Prostate gland (tissue), 2 donors: ENCODE measurements at regions not wholly inside any gene's neighbourhood (a gene's known extent, or its start where the extent isn't known, plus 50 kb on each side); places are given as distances from the start of the nearest gene placed in this dataset.

Source experiments
- POLR2A ChIP-seq: fragments of 450-650 bp; IDR thresholded peaks from one replicate; pipeline ENCODE4 v1.6.1; 2016; ENCODE audit warnings: antibody characterized with exemption, mild to moderate bottlenecking
- TF ChIP-seq, protein P1 (sequence below), 4 experiments: fragments of 200-600 bp in 2 of 4; fragments of 450-650 bp in 2 of 4; sonication (generic) in 2 of 4; IDR thresholded peaks; 1 replicate in 3 of 4; 2 replicates in 1 of 4; pipeline ENCODE4 v1.5.1; 2016 to 2019; ENCODE audit warnings: antibody characterized with exemption in 4 of 4, mild to moderate bottlenecking in 2 of 4, moderate library complexity in 2 of 4

DNA sequence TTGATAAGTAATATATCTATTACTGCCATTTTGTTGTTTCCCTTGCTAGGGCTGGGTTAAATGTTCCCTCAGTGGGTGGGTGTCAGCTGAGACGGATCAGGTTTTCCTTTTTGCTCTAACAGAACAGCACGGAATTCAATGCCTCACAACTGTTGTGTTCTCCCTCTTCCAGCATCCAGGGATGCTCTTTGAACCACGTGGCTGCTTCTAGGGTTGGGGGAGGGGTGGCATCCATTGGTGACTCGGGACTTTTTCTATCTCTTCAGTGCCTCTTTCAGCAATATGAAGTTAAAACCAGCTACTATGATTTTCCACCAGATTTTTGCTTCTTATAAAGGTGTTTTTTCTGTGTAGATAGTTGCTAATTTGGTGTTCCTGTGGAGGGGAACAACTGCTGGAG is 884.9 kb upstream of the FOXG1 start:
- TF ChIP-seq, protein P1, sequence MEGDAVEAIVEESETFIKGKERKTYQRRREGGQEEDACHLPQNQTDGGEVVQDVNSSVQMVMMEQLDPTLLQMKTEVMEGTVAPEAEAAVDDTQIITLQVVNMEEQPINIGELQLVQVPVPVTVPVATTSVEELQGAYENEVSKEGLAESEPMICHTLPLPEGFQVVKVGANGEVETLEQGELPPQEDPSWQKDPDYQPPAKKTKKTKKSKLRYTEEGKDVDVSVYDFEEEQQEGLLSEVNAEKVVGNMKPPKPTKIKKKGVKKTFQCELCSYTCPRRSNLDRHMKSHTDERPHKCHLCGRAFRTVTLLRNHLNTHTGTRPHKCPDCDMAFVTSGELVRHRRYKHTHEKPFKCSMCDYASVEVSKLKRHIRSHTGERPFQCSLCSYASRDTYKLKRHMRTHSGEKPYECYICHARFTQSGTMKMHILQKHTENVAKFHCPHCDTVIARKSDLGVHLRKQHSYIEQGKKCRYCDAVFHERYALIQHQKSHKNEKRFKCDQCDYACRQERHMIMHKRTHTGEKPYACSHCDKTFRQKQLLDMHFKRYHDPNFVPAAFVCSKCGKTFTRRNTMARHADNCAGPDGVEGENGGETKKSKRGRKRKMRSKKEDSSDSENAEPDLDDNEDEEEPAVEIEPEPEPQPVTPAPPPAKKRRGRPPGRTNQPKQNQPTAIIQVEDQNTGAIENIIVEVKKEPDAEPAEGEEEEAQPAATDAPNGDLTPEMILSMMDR (IDR thresholded peaks at IDR 0.05), result no peak
- TF ChIP-seq POLR2A, result no peak
